SIG-M5 treated with dmso at 0.1 percent for 504 hours (cell line): ENCODE measurements at regions not wholly inside any gene's neighbourhood (a gene's known extent, or its start where the extent isn't known, plus 50 kb on each side); places are given as distances from the start of the nearest gene placed in this dataset.

Experiments used
- DNase-seq: peaks from one replicate; lab custom pipeline; 2025; ENCODE audit not compliant: unreplicated experiment; lab: John Stamatoyannopoulos, UW

GRCh38 chr14:44029933-44030332 is 477.1 kb downstream of the FSCB start:
- peak; percentile 63 for DNase-seq

GRCh38 chr14:44027397-44027796 is 479.7 kb downstream of the FSCB start:
- DNase-seq: no peak

GRCh38 chr14:44010595-44010994 is 496.5 kb downstream of the FSCB start:
- DNase-seq: no peak

GRCh38 chr14:44010071-44010470 is 497.0 kb downstream of the FSCB start:
- no peak for DNase-seq

GRCh38 chr14:44009642-44010041 is 497.4 kb downstream of the FSCB start:
- no peak for DNase-seq

GRCh38 chr14:43988989-43989388 is 518.1 kb downstream of the FSCB start:
- no peak for DNase-seq

- no peak for DNase-seq
Measured at GRCh38 chr14:43983721-43984120, 523.4 kb downstream of the FSCB start.

GRCh38 chr14:43981135-43981768 is 525.8 kb downstream of the FSCB start:
- no peak for DNase-seq

GRCh38 chr14:43956741-43957140 is 550.3 kb downstream of the FSCB start:
- DNase-seq: no peak

GRCh38 chr14:43949400-43949799 is 557.7 kb downstream of the FSCB start:
- no peak for DNase-seq

GRCh38 chr14:43939836-43940235 is 567.2 kb downstream of the FSCB start:
- no peak for DNase-seq

GRCh38 chr14:43938588-43939281 is 568.3 kb downstream of the FSCB start:
- DNase-seq: no peak

- DNase-seq: no peak
Measured at GRCh38 chr14:43937001-43937400, 570.1 kb downstream of the FSCB start.

- no peak for DNase-seq
Measured at GRCh38 chr14:43934102-43934501, 573.0 kb downstream of the FSCB start.

GRCh38 chr14:43914041-43914693 is 592.9 kb downstream of the FSCB start:
- DNase-seq: no peak

- DNase-seq: no peak
Measured at GRCh38 chr14:43903209-43903608, 603.9 kb downstream of the FSCB start.

- no peak for DNase-seq
Measured at GRCh38 chr14:43901911-43902673, 605.0 kb downstream of the FSCB start.

- DNase-seq: no peak
Measured at GRCh38 chr14:43900173-43900655, 606.9 kb downstream of the FSCB start.

GRCh38 chr14:43898687-43899086 is 608.4 kb downstream of the FSCB start:
- peak; percentile 26 for DNase-seq

- no peak for DNase-seq
Measured at GRCh38 chr14:43896044-43896443, 611.0 kb downstream of the FSCB start.

GRCh38 chr14:43894534-43894933 is 612.5 kb downstream of the FSCB start:
- peak; percentile 39 for DNase-seq
